Body of pancreas (tissue), 4 donors: ENCODE measurements at regions not wholly inside any gene's neighbourhood (a gene's known extent, or its start where the extent isn't known, plus 50 kb on each side); places are given as distances from the start of the nearest gene placed in this dataset.

ENCODE experiments used
- CTCF ChIP-seq, 7 experiments: fragments of 450-650 bp in 4 of 7; fragments of 200-600 bp in 3 of 7; sonication (generic) in 3 of 7; IDR thresholded peaks; one replicate each; pipeline ENCODE4 v1.5.1; 2016 to 2019; ENCODE audit warnings: antibody characterized with exemption in 7 of 7
- POLR2A ChIP-seq, 3 donors: fragments of 450-650 bp; IDR thresholded peaks; one replicate each; pipeline ENCODE4 v1.6.1; 2016; ENCODE audit warnings: antibody characterized with exemption in 3 of 3, mild to moderate bottlenecking in 2 of 3

DNA sequence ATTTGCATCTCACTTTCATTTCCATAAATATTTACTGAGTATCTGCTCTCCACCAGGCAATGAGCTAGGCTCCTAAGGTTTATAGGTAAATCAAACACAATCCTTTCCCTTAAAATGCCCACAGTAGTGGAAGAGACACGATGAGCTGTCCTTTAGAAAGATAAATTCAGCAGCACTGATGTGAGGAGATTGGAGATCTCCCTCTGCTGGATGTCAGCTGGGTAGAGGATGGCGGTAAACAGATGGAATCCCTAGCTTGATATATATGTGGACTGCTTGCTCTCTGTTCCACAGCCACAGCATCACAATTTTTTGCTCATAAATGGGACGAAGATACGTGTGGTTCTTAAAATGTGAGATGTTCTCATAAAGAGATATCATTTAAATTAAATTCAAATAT lies 216.4 kb upstream of the RASGEF1B start:
- no peak for TF ChIP-seq CTCF (IDR thresholded peaks at IDR 0.05)
- TF ChIP-seq POLR2A (IDR thresholded peaks at IDR 0.05), result no peak
